Mucosa of descending colon (tissue), 3 donors: ENCODE measurements at regions not wholly inside any gene's neighbourhood (a gene's known extent, or its start where the extent isn't known, plus 50 kb on each side); places are given as distances from the start of the nearest gene placed in this dataset.

Source experiments
- ATAC-seq: fragments of 200-7000 bp; cut with Tn5 transposase; one replicate; pipeline ENCODE4 v1.9.1; 2020; ENCODE audit warnings: mild to moderate bottlenecking, moderate library complexity
- DNase-seq, 3 donors: peaks; one replicate each; pipeline ENCODE4 v3.0.0-alpha.2; 2020
- H3K36me3 ChIP-seq: fragments of 200-600 bp; one replicate; pipeline ENCODE4 v1.8.0; 2021; ENCODE audit warnings: low read depth, mild to moderate bottlenecking
- H3K4me1 ChIP-seq: fragments of 200-600 bp; one replicate; pipeline ENCODE4 v1.8.0; 2021; ENCODE audit warnings: low read depth, mild to moderate bottlenecking
- H3K4me3 ChIP-seq: fragments of 200-600 bp; one replicate; pipeline ENCODE4 v1.8.0; 2021; ENCODE audit warnings: mild to moderate bottlenecking
- H3K9me3 ChIP-seq: fragments of 200-600 bp; one replicate; pipeline ENCODE4 v1.8.0; 2021; ENCODE audit warnings: mild to moderate bottlenecking
- CTCF ChIP-seq: fragments of 200-600 bp; IDR thresholded peaks from one replicate; pipeline ENCODE4 v1.8.0; 2022; ENCODE audit warnings: antibody characterized with exemption, mild to moderate bottlenecking
- intact Hi-C, 2 donors: fragments of 100-400 bp; cut with DNase I in 1 of 2; cut with micrococcal nuclease in 1 of 2; formaldehyde crosslinking; loops; one replicate each; pipeline versions ENCODE4 v1.11.0 to v1.11.1; 2022; cut with DNase I, micrococcal nuclease
- donor health status: DM: no; HTN: no; CAD: no; lungs with moderate emphysema.
- donor health status: DM: no; HTN: no; CAD: no.
- donor health status: DM: no; HTN: yes; CAD: no.

GRCh38 chr2:166609183-166609959 is 115.3 kb upstream of the SCN7A start:
- ATAC-seq = no peak

GRCh38 chr2:166607880-166608279 is 113.8 kb upstream of the SCN7A start:
- H3K4me3 ChIP-seq = no peak overlapping the region
- DNase-seq = no peak
- H3K36me3 ChIP-seq = no peaks in the 10 kb centered on the region
- ATAC-seq = no peak
- intact Hi-C loops = no loop called here
- TF ChIP-seq CTCF = no peak
- H3K9me3 ChIP-seq = no peaks in the 10 kb centered on the region
- H3K4me1 ChIP-seq = no peaks in the 10 kb centered on the region

More at GRCh38 chr2:166609183-166609959, 115.3 kb upstream of the SCN7A start:
- Histone ChIP-seq H3K9me3 (no peaks in the 10 kb centered on the region), H3K36me3 (no peaks in the 10 kb centered on the region), H3K4me1 (no peaks in the 10 kb centered on the region), H3K4me3 (no peak overlapping the region)
- no peak for TF ChIP-seq CTCF
- DNase-seq = no peak
- intact Hi-C loops = no loop called here

GRCh38 chr2:166593403-166593802 is 99.4 kb upstream of the SCN7A start:
- no peak for TF ChIP-seq CTCF
- Histone ChIP-seq H3K4me3 (no peak overlapping the region), H3K9me3 (peaks cover 5% of the 10 kb centered on the region), H3K4me1 (no peaks in the 10 kb centered on the region), H3K36me3 (no peaks in the 10 kb centered on the region)
- no peak for ATAC-seq
- no peak for DNase-seq
- intact Hi-C loops = no loop called here

GRCh38 chr2:166592750-166593149 is 98.7 kb upstream of the SCN7A start:
- H3K4me3 ChIP-seq = no peak overlapping the region
- peaks cover under 1% of the 10 kb centered on the region for H3K9me3 ChIP-seq
- ATAC-seq (no peak), DNase-seq (no peak)
- H3K36me3 ChIP-seq = no peaks in the 10 kb centered on the region
- intact Hi-C loops = no loop called here
- TF ChIP-seq CTCF = no peak
- no peaks in the 10 kb centered on the region for H3K4me1 ChIP-seq

- no peaks in the 10 kb centered on the region for H3K9me3 ChIP-seq
- no peak overlapping the region for H3K4me3 ChIP-seq
- DNase-seq = no peak
- H3K36me3 ChIP-seq = no peaks in the 10 kb centered on the region
- intact Hi-C loops = no loop called here
- ATAC-seq = no peak
- no peaks in the 10 kb centered on the region for H3K4me1 ChIP-seq
- TF ChIP-seq CTCF = no peak
These were observed 97.2 kb upstream of the SCN7A start for GRCh38 chr2:166591226-166591625.
